ENCODE measurements at regions not wholly inside any gene's neighbourhood (a gene's known extent, or its start where the extent isn't known, plus 50 kb on each side); places are given as distances from the start of the nearest gene placed in this dataset.

- Histone ChIP-seq H4K20me1 (ENCODE audit: insufficient read depth) (no peaks in the 10 kb centered on the region), H3F3A (replicated peaks; ENCODE audit: insufficient read depth) (no peaks in the 10 kb centered on the region), H3K4me3 (ENCODE audit: low read depth in 2 of 2, low read length in 1 of 2) (no peak overlapping the region), H3K9ac (no peak overlapping the region), H3K9me2 (no peaks in the 10 kb centered on the region), H3K36me3 (replicated peaks in 1 of 2; ENCODE audit: control insufficient read depth in 1 of 2, insufficient read depth in 2 of 2, low read length in 1 of 2) (no peaks in the 10 kb centered on the region), H2AFZ (ENCODE audit: low read depth) (no peak overlapping the region), H3K27me3 (ENCODE audit: insufficient read depth) (no peaks in the 10 kb centered on the region), H3K4me2 (no peak overlapping the region), H3K4me1 (ENCODE audit: control insufficient read depth in 1 of 2, insufficient read depth in 2 of 2, low read depth in 1 of 2, low read length in 1 of 2) (no peaks in the 10 kb centered on the region; a peak in 1 of 4 replicates), H3K27ac (ENCODE audit: low read depth in 2 of 2, low read length in 1 of 2) (no peak overlapping the region), H3K79me2 (ENCODE audit: insufficient read depth) (no peaks in the 10 kb centered on the region), H3K9me3 (no peaks in the 10 kb centered on the region)
- ChIA-PET CTCF (no interaction called here), POLR2A (no interaction called here)
- DNase-seq = no peak
- TF ChIP-seq REST (IDR thresholded peaks at IDR 0.05; ENCODE audit: low read depth, low read length) (no peak), MAX (IDR thresholded peaks at IDR 0.05; ENCODE audit: low read depth) (no peak), JUND (IDR thresholded peaks at IDR 0.05) (no peak), FOXJ3 (CRISPR knock-in tag; IDR thresholded peaks at IDR 0.05) (no peak), PBX3 (IDR thresholded peaks at IDR 0.05) (no peak), NRF1 (IDR thresholded peaks at IDR 0.05; ENCODE audit: low read depth, low read length) (no peak), EP300 (IDR thresholded peaks at IDR 0.05; ENCODE audit: borderline replicate concordance in 1 of 2, low read depth in 1 of 2, low read length in 1 of 2) (no peak), RAD21 (IDR thresholded peaks at IDR 0.05; ENCODE audit: low read length) (no peak), FOSL2 (IDR thresholded peaks at IDR 0.05; ENCODE audit: borderline replicate concordance, low read depth) (no peak), ZBTB33 (IDR thresholded peaks at IDR 0.05; ENCODE audit: borderline replicate concordance, low read depth) (no peak), RFX5 (IDR thresholded peaks at IDR 0.05; ENCODE audit: low read length) (no peak), CTCF (IDR thresholded peaks at IDR 0.05) (no peak), YY1 (IDR thresholded peaks at IDR 0.05; ENCODE audit: low read depth) (no peak), EZH2phosphoT487 (IDR thresholded peaks at IDR 0.05; ENCODE audit: borderline replicate concordance, low read depth) (no peak), POLR2AphosphoS5 (IDR thresholded peaks at IDR 0.05; ENCODE audit: low read depth, low read length) (no peak), USF2 (IDR thresholded peaks at IDR 0.05; ENCODE audit: borderline replicate concordance, low read depth, low read length) (no peak), ELF1 (IDR thresholded peaks at IDR 0.05) (no peak), FOXM1 (IDR thresholded peaks at IDR 0.05; ENCODE audit: low read depth) (no peak), MXI1 (IDR thresholded peaks at IDR 0.05; ENCODE audit: low read depth, low read length) (no peak), IRF3 (IDR thresholded peaks at IDR 0.05; ENCODE audit: low read depth, low read length) (no peak)
- WGBS (ENCODE audit: low lambda C conversion rate) = 79% methylated on average over 3 of the region's 3 CpGs
These were observed 1191.9 kb upstream of the NUDT12 start for GRCh38 chr5:104754311-104754995.
